GM18511 (cell line): ENCODE measurements at regions not wholly inside any gene's neighbourhood (a gene's known extent, or its start where the extent isn't known, plus 50 kb on each side); places are given as distances from the start of the nearest gene placed in this dataset.
"Not testable (repeated sequence)": the region's sequence is repeated elsewhere in the genome, so short reads cannot be mapped to it uniquely, and the experiment has no call there.

ENCODE experiments used
- ATAC-seq: cut with Tn5 transposase; IDR thresholded peaks from one replicate; pipeline ENCODE4 v1.9.1; 2021; ENCODE audit warnings: mild to moderate bottlenecking, moderate library complexity; ENCODE audit not compliant: unreplicated experiment

DNA sequence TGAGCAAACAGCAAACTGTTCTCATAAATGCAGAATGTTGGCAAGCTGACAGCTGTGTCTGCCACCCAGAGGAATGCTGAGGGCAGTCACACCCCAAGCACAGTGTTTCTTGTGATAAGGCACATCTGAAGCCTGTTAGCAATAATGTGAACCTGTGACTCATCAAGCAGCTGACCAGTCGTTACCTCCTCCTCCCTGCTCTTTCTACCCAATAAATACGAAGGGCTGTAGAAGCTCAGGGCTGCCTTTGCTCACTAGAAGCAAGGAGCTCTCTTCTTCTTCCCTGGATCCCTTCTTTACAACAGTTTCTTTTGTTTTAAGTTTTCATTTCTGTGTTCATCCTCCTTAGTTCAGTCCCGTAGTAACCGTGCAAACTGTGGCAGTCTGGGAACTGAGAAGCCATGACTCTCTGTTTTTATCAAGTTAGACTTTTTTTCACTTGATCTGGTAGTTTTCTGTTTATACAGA lies 160.3 kb upstream of the ZNF184 start:
- not testable (repeated sequence) for ATAC-seq

DNA sequence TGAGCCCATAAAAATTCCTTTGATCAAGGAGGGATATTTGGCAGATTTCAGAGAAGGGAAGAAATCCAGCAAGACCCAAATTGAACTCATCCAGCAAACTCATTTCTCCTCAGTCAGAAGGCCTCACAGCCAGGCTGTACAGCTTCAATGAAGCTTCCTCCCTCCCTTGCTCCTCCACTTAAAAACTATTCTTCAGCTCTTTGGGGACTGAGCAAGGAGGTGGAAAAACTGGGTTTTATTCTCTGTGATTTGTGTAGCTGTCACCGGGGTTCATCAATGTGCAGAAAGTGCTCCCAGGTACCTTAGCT lies 158.7 kb upstream of the ZNF184 start:
- no peak for ATAC-seq

DNA sequence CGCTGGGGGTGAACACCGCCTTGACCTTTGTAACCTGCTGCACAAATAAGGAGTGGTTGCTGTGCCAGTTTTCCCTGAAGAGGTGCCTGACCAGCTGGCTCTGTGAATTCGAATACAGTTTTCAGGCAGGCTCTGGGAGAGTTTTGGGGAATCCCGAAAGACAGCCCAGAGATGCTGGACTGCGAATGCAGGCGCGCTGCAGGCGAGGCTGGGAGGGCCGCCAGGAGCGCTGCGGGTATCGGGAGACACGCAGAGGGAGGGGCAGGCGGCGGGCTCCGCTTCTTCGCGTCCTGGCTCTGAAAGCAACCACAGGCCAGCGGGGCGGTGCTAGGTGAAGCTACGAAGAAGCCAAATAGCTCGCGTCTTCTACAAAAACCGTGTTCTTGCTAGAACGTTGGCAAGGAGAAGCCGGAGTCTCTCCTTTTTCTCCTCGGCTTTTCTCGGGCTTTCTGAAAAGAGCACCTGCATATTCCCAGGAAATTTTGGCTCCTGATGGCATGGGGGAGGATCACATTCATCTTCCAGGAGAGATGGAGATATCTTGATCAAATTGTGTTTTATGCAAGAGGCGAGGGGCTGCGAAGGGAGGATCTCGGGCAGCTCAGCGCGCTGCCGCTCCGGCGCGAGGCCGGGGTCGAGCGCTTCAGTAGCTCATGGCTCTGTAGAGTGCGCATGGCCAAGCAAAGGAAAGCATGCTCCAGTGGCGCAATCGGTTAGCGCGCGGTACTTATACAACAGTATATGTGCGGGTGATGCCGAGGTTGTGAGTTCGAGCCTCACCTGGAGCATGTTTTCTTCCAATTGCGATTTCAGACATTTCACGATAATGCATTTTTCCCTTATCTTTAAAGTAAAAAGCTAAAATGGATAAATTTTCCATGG lies 158.1 kb upstream of the ZNF184 start:
- ATAC-seq, result no peak

DNA sequence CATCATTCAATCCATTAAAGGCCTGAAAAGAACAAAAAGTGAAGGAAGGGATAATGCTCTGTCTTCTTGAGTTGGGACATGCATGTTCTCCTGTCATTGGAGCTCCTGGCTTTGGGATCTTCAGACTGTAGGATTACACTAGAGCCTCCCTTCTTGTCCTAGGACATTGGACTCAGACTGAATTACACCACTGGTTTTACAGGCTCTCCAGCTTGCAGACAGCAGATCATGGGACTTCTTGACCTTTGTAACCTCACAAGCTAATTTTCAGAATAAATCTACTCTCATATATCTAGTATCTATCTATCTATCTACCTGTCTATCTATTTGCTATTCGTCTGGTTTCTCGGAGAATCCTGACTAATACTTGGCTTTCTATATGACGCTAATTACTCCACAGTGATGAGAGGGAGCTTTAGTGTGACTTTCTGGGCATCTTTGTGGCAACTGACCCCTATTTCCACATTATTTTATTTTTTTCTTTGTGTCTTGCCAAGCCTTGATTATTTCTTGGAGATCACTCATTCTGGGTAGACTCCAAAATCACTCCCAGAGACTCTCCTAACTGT lies 151.9 kb upstream of the ZNF184 start:
- no peak for ATAC-seq

DNA sequence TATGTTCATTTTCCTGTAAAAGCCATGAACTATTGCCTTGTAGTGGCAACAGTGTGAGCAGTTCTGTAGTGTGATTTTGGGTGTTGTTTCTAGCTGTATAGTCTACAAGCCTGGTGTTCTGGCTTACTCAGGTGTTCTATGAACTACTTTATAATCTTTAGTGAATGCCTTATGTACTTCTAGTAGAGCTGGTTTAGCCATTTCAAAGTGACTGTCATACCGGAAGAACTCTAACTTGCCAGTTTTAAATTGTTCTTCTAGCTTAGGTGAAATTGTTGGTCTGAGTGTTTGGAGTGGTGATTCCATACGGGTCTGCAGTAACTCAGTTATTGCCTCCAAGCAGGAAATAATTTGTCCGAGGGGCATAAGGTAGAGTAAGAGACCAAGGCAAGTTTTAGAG lies 150.2 kb upstream of the ZNF184 start:
- ATAC-seq, result no peak

DNA sequence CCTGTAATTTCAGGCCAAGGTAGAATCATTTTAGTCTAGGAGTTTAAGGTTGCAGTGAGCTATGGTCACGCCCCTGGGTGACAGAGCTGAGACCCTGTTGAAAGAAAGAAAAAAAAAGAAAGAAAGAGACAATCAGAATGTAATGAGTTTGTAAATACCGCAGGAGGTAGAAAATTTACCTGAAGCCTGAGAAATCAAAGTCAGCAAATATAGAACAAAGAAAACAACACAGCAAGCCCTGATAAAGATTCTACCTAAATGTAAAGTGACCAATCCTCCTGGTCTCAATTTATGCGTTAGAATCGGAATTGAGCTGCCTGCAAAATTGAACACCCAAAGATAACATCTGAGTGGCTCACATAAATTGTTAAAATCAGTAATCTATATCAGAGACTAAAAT lies 146.5 kb upstream of the ZNF184 start:
- ATAC-seq, result no peak

DNA sequence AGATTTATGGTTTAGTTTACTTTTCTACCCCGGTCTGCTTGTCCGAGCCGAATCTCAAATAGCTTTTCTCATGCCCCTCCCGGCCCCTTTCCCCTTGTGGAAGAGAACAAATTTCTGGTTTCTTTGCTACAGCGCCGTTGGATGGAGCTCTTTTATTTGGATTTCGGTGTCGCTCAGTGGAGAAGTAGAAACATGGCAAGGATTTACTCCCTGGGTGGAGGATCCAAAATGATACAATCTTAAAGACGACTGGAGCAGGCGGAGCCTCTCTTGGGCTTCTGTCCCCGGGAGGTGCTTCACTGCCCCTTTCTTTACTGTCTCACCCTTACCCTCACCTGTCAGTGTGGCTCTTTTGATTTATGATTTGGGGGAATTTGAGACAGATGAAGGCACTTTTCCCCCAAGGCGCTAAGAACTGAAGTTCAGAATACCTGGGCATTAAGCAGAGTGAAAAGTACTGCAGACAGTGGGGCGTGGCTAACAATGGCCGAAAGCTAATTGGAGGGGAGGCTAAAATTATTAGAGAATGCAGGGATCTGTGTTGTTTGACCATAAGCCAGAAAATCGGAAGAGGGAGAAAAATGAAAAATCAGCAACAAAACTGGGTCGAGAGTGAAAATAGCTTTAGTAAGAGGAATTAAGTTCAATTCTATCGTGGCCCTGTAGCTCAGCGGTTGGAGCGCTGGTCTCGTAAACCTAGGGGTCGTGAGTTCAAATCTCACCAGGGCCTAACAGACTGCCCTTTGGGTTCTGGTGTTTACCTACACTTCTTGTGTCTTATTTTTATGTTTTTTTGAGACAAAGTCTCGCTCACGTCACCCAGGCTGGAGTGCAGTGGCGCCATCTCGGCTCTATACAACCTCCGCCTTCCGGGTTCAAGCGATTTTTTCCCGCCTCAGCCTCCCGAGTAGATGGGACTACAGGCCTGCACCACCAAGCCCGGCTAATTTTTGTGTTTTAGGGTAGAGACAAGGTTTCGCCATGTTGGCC lies 145.1 kb upstream of the ZNF184 start:
- no peak for ATAC-seq

DNA sequence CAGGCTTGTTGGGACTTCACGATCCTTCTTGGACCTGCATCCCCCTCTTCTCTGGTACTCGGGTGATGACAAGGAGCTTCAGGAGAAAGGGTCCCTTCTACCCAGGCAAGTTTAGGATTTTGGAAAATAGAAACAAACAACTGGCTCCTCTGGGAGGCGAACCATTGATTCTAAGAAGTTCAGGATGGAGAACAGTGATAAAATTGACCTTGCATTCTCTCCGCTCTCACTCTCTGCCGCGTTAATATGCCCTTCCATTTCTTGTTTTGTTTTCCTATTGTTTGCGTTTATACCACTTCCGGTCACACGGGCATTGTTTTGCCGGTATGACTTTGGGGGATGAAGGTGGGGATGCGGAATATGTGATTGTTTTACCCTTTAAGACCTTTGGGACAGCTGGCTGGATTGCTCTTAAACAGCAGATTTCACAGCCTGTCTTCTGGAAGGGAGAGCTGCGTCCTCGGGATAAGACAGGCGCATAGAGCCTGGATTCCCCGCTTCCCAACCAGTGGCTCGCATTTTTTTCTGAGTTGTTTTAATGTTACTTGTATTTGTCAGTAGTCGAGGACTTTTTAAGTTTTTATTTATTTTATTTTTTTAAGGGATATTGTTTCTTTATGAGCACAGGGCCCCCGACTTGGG lies 144.3 kb upstream of the ZNF184 start:
- ATAC-seq, result no peak

DNA sequence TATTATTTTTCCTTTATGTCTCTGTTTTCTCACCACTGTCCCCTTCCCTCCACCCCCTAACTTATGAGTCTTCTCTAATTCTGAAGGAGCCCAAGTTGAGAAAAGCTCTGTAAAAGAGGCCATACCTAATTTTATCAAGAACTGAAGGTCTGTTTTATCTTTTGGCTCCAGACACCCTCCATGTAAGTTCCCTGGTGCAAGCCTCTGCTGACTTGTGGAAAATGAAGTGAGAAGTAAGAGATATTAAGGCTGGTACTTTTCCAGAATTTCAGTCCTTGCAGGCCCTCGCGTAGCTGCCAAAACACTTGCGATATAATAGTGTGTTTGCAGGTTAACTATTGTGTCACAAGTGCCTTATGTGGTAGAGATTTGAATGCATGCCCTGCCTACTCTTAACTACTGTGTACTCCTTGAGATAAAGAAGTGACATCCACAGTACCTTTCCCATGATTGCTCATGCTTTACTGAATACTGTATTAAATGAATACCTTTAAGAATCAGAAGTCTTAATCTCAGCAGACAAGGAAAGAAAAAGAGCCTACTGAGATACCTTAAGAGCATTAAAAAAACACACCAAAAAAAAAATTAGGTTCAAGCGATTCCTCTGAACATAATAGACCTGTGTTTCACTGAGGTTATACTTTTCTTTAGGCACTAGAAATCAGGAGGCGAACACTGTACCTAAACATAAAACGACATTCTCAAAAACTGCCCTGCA lies 143.6 kb upstream of the ZNF184 start:
- ATAC-seq, result no peak

DNA sequence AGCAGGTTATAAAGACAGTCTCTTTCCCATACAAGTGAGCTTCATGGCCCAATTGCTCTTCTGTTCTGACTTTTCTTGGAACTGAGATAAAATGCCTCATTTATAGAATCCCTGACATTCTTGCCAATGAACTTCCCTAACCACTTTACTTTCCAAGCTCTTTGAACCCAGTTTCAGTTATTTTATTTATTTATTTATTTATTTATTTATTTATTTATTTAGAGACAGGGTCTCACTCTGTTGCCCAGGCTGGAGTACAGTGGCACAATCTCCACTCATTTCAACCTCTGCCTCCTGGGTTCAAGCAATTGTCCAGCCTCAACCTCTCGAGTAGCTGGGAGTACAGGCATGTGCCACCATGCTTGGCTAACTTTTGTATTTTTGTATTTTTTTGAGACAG lies 138.5 kb upstream of the ZNF184 start:
- no peak for ATAC-seq

DNA sequence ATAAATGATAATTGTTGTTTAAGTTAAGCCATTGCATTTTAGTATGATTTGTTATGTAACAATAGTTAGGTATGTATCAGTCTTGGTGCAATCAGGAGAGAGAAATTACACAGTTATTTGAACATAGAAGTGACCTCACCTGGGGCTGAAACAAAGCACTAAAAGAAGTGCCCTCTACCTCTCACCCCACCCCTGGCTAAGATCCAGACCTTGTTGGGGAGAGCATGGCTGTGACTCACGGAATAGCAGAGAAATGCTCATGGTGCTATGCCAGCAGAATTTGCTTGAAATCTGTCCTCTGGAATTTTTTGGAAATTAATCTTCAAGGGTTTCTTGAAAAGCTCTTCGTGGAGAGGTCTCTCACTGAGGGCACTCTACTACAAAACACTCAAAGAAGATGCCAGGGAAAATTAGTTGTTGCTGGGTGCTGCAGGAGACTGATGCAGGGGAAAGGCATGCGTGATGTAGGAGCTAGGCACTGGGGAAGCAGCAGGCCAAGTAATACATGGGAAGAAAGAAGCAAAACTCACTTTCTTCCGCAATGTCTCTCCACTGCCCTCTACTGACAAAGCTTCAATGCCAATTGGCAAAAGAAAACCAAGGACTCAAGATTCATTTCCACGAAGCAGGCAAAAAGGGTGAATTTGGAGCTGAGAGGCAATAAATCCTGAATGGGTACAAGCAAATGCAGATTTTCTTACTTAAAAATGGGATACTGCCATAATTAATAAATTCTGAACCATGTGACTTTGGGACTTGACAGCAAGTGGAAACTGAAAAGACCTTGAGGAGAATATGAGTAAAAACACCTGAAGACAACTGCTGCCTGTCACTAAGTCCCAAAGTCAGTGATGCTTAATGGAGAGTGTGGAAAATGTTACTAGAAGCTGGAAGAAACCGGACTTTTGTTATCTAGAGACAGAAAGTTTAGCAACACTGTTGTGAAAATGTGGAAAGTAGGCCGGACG lies 136.3 kb upstream of the ZNF184 start:
- no peak for ATAC-seq

DNA sequence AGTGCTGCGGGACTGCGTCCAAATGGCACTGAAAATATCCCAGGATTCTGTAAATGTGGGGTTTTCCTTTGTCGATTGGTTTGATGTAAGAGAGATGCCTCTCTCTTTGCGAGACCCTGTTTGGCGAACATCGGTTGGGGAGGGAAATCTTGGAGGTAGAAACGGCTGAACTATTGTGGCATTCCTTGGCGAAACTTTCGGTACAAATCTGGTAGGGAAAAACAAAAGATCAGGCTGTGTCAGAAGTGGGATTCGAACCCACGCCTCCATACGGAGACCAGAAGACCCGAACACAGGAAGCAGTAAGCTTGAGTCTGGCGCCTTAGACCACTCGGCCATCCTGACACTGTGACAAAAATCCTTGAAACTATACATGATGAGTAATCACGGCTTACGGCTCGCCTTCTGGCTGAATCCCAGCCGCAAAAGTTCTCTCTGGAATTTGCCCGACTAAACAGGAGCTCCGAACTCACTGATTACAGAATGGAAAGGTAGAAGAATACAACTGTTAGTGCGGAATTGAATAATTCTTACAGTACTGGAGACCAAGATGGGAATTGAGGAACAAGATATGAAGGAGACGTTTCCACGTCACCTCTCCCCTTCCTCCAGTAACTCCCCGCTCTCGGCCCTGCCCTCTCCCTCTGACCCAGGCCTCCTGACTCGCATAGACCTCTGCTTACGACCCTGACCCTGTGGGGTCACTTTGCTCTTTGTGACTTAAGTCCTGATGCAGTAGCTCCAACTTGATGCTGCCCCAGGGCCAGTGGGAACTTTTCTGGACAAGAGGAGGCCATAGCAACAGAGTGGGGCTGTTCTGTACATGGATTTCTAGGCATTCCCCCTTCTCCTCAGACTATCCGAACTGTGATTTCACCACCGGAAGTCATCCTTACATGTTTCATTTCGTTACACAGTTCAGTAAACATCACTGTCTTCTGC lies 132.8 kb upstream of the ZNF184 start:
- ATAC-seq, result no peak

DNA sequence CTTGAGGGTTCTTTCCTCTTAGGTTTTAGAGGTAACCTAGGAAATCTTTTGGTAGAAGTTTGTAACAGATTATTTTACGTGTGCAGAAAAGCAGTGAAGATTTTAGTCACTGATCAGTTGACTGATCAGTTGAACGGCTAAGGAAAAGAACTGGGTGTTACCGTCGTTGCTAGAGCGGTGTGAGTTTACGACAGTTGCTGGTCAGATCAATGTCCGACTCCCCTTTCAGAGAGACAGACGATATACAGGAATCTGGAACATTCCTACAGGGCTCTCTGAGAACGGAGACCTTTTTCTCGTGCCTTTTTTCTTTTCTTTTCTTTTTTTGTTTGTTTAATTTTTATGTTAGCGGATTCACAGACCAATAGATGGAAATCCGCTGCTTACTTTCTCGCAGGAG lies 132.1 kb upstream of the ZNF184 start:
- ATAC-seq, result no peak

DNA sequence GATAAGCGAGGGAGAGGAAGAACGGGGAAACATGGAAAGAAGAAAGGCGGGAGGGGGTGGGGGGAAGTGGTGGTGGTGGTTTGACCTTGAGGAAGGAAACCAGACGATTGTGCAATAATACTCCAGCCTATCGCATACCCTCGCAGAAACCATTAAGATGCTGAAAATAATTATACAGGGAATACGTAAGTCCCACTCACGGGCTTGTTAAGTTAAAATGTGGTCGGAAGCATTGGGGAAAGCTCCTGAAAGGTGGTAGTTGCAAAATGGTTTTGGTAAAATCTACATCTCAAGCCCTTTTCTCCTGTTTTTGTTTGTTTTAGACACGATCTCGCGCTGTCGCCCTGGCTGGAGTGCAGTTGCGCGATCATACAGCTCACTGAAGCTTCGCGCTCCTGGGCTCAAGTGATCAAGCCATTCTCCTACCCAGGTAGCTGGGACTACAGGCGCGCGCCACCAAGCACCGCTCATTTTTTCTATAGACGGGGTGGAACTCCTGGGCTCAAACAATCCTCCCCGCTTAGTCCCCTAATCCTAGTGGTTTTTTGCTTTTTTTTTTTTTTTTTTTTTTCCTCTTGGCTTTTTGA lies 128.9 kb upstream of the ZNF184 start:
- no peak for ATAC-seq

DNA sequence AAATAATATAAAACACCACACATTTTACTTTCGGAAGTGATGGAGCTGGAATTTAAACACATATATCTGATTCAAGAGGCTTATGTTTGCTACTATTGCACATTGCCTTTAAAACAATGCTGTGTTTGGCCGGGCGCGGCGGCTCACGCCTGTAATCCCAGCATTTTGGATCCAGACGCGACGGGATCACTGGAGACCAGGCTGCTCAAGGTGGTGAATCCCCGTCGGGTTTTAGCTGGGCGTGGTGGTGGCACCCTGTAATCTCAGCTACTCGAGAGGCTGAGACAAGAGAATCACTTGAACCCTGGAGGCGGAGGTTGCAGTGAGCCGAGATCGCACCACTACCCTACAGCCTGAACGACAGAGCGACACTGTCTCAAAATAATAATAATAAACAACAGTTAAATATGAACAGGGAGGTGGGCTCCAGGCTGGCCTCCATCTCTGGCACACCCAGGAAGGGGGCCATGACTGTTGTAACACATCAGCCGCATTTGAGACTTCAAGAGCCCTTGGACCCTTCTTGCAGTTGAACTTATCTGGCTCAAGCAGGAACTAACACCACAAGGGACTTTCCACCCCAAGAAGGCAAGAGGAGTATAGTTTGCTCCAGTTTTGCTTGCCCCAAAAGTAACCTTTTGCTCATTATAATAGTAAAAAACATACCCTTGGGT lies 127.1 kb upstream of the ZNF184 start:
- ATAC-seq, result no peak

DNA sequence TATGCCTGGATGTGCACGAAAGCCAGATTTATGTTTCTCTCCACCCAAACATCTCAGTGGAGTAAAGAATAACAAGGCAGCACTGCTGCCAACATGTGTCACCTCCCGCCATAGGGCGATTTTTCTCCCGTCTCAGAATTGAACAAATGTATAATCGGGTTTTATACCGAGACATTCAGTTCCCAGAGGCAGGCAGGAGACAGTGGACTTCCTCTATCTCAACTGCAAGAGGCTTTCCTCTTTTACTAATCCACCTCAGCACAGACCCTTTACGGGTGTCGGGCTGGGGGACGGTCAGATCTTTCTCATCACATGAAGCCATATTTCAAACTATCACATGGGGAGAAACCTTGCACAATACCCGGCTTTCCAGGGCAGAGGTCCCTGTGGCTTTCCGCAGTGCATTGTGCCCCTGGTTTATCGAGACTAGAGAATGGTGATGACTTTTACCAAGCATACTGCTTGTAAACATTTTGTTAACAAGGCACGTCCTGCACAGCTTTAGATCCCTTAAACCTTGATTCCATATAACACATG lies 124.2 kb upstream of the ZNF184 start:
- not testable (repeated sequence) for ATAC-seq

DNA sequence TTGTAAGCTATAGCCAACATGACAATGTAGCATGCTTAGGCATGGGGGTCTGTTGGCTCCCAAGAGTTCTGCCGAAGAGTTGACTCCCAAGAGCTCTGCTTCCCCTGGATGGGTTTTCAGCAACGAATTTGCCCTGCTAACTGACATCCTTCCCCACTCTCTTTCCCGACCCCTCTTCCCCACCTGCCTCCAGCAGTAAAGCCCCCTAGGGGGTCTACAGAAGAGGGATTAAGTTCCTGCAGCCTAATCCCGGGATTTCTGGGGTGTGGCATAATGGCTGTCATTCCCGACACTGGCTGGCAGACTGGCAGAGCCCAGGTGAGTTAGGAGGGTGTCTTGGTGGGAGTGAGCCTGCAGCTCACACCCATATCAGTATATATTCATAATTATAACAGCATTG lies 121.0 kb upstream of the ZNF184 start:
- ATAC-seq, result no peak
